OCI-LY3 (cell line): ENCODE measurements at regions not wholly inside any gene's neighbourhood (a gene's known extent, or its start where the extent isn't known, plus 50 kb on each side); places are given as distances from the start of the nearest gene placed in this dataset.
A peak's percentile ranks its signal among the peaks of the same experiment; 100 is the strongest.

Source experiments
- H2AFZ ChIP-seq: fragments of 200-600, 300-600 bp; shearing (Covaris generic); 2 replicates; pipeline ENCODE4 v1.6.0; 2014; ENCODE audit warnings: antibody characterized with exemption, low read depth, low read length
- H3K27ac ChIP-seq: fragments of 200-600, 300-600 bp; sonication (generic); 2 replicates; pipeline ENCODE4 v1.5.1; 2014; ENCODE audit warnings: mild to moderate bottlenecking, low read length, moderate library complexity, mixed read lengths
- H3K27me3 ChIP-seq: fragments of 200-600, 300-600 bp; sonication (generic); 2 replicates; pipeline ENCODE4 v1.6.1; 2014; ENCODE audit warnings: low read depth, low read length, mixed read lengths
- H3K36me3 ChIP-seq: fragments of 200-600, 300-600 bp; sonication (generic); replicated peaks from 2 replicates; pipeline ENCODE3; 2014; ENCODE audit warnings: low read depth, low read length, mixed read lengths
- H3K4me1 ChIP-seq: fragments of 300-600, 200-600 bp; sonication (generic); 2 replicates; pipeline ENCODE4 v1.6.1; 2014; ENCODE audit warnings: low read length, mixed read lengths
- H3K4me2 ChIP-seq: fragments of 200-600, 300-600 bp; sonication (generic); 2 replicates; pipeline ENCODE4 v1.6.1; 2014; ENCODE audit warnings: low read length, mixed read lengths
- H3K4me3 ChIP-seq: fragments of 300-600, 200-600 bp; sonication (generic); 2 replicates; pipeline ENCODE4 v1.5.1; 2014; ENCODE audit warnings: antibody characterized with exemption, mild to moderate bottlenecking, low read length, moderate library complexity
- H3K79me2 ChIP-seq: fragments of 300-600, 200-600 bp; shearing (Covaris generic); 2 replicates; pipeline ENCODE4 v1.6.1; 2014; ENCODE audit warnings: mild to moderate bottlenecking, low read length, mixed read lengths
- H3K9ac ChIP-seq: fragments of 300-600, 200-600 bp; shearing (Covaris generic); 2 replicates; pipeline ENCODE4 v1.6.0; 2014; ENCODE audit warnings: mild to moderate bottlenecking, low read length, moderate library complexity
- H3K9me3 ChIP-seq: fragments of 200-600, 300-600 bp; shearing (Covaris generic); 2 replicates; pipeline ENCODE4 v1.6.1; 2014; ENCODE audit warnings: low read length, mixed read lengths; ENCODE audit not compliant: insufficient read depth
- H4K20me1 ChIP-seq: fragments of 200-600, 300-600 bp; sonication (generic); 2 replicates; pipeline ENCODE4 v1.6.1; 2016; ENCODE audit warnings: low read length, mixed read lengths; ENCODE audit not compliant: insufficient read depth
- EZH2phosphoT487 ChIP-seq: fragments of 200-600 bp; shearing (Covaris generic); IDR thresholded peaks from 2 replicates; pipeline ENCODE4 v1.6.1; 2018; ENCODE audit warnings: antibody characterized with exemption, mixed run types, low read depth
- TF ChIP-seq, protein P1 (sequence below): fragments of 200-600, 300-600 bp; sonication (generic); IDR thresholded peaks from 2 replicates; pipeline ENCODE4 v1.5.1; 2014; ENCODE audit warnings: antibody characterized with exemption, low read length, low read depth

DNA sequence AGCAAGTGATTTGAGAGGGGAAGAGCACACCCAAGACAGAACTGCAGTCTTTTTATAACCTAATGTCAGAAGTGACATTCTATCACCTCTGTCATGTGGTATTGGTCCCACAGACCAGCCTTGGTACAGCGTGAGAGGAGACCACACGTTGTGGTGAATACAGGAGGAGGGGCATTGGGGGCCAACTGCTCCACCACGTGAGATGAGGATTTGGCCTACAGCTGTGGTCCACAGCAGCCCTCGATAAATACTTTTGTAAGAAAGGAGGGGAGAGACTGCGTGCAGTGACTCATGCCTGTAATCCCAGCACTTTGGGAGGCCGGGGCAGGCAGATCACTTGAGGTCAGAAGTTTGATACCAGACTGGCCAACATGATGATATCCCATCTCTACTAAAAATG is 243.1 kb downstream of the FGFR2 start:
- H3K9me3 ChIP-seq = 0 out of 2 replicates have a peak, but pooled peaks cover 4% of the 10 kb centered on the region
- no peak overlapping the region for H3K4me3 ChIP-seq
- H3K36me3 ChIP-seq = no peaks in the 10 kb centered on the region
- no peak for TF ChIP-seq EZH2phosphoT487
- TF ChIP-seq, protein P1, sequence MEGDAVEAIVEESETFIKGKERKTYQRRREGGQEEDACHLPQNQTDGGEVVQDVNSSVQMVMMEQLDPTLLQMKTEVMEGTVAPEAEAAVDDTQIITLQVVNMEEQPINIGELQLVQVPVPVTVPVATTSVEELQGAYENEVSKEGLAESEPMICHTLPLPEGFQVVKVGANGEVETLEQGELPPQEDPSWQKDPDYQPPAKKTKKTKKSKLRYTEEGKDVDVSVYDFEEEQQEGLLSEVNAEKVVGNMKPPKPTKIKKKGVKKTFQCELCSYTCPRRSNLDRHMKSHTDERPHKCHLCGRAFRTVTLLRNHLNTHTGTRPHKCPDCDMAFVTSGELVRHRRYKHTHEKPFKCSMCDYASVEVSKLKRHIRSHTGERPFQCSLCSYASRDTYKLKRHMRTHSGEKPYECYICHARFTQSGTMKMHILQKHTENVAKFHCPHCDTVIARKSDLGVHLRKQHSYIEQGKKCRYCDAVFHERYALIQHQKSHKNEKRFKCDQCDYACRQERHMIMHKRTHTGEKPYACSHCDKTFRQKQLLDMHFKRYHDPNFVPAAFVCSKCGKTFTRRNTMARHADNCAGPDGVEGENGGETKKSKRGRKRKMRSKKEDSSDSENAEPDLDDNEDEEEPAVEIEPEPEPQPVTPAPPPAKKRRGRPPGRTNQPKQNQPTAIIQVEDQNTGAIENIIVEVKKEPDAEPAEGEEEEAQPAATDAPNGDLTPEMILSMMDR = no peak
- H4K20me1 ChIP-seq = no peaks in the 10 kb centered on the region
- peaks cover 24% of the 10 kb centered on the region for H3K4me1 ChIP-seq
- no peak overlapping the region for H3K27ac ChIP-seq
- no peaks in the 10 kb centered on the region for H3K27me3 ChIP-seq
- H3K79me2 ChIP-seq = no peaks in the 10 kb centered on the region
- no peak overlapping the region for H3K4me2 ChIP-seq
- H2AFZ ChIP-seq = no peak overlapping the region
- H3K9ac ChIP-seq = no peak overlapping the region

DNA sequence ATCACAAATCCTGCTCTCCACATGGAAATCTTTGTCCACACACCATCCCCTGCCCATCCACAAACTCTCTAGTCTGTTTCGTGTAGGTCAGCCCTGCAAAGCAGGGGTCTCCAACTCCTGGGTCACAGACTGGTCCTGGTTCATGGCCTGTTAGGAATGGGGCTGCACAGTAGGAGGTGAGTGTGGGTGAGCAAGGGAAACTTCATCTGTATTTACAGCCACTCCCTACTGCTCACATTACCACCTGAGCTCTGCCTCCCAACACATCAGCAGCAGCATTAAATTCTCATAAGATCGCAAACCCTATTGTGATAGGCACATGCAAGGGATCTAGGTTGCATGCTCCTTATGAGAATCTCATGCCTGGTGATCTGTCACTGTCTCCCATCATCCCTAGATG is 242.1 kb downstream of the FGFR2 start:
- H2AFZ ChIP-seq = no peak overlapping the region
- no peak overlapping the region for H3K27ac ChIP-seq
- peaks cover 32% of the 10 kb centered on the region for H3K4me1 ChIP-seq
- H3K9me3 ChIP-seq = 0 out of 2 replicates have a peak, but pooled peaks cover 3% of the 10 kb centered on the region
- H3K9ac ChIP-seq = no peak overlapping the region
- no peak overlapping the region for H3K4me2 ChIP-seq
- no peaks in the 10 kb centered on the region for H4K20me1 ChIP-seq
- no peak overlapping the region for H3K4me3 ChIP-seq
- H3K27me3 ChIP-seq = no peaks in the 10 kb centered on the region
- no peaks in the 10 kb centered on the region for H3K36me3 ChIP-seq
- H3K79me2 ChIP-seq = no peaks in the 10 kb centered on the region
- TF ChIP-seq, protein P1 = no peak
- TF ChIP-seq EZH2phosphoT487 = no peak

DNA sequence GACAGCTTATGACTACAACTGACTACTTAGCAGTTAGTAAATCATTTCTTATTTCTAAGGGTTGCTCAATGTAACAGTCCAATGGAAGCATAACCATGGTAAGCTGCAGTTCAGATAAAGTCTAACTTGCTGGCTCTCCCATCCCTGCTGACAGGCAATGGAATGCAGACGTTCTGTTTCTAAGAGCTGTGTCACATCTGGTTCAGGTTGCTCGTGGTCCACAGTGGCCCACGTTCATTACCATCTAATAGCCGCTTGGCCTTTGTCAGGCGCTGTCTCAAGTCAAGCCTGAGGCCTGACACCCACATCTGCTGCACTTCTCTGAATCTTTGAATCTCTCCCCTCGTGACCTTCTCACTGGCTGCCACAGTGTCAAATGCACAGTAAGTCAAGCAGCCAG is 240.8 kb downstream of the FGFR2 start:
- no peak overlapping the region for H3K4me3 ChIP-seq
- TF ChIP-seq, protein P1 = no peak
- no peak for TF ChIP-seq EZH2phosphoT487
- H3K9ac ChIP-seq = no peak overlapping the region
- no peaks in the 10 kb centered on the region for H4K20me1 ChIP-seq
- no peak overlapping the region for H2AFZ ChIP-seq
- no peaks in the 10 kb centered on the region for H3K79me2 ChIP-seq
- H3K27ac ChIP-seq = no peak overlapping the region
- H3K27me3 ChIP-seq = no peaks in the 10 kb centered on the region
- H3K9me3 ChIP-seq = no peaks in the 10 kb centered on the region
- H3K4me1 ChIP-seq = peaks cover 42% of the 10 kb centered on the region
- H3K4me2 ChIP-seq = no peak overlapping the region
- no peaks in the 10 kb centered on the region for H3K36me3 ChIP-seq

DNA sequence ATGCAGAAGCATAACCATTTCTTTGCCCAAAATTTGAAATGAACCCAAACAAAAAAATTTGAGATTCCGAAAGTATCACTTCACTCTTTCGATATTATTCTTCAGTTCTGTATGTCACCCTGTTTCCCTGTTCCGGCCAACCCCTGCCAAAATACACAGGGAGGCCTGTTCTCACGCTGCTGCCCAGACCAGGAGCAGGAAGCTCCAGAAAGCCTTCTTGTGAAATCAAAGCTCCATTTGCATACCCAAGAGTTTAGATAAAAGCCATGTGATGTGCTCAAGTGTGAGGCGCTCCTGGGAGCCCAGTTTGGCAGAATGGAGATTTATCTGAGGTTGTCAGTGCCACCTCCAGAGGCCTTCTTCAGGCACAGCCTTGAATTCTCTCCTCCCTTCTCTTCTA is 236.2 kb downstream of the FGFR2 start:
- H3K9me3 ChIP-seq = peaks cover 4% of the 10 kb centered on the region; the same call in 1 of the 2 replicates
- H3K4me3 ChIP-seq = no peak overlapping the region
- H4K20me1 ChIP-seq = no peaks in the 10 kb centered on the region
- peak overlapping the region; percentile 53; the same call in 1 of the 2 replicates for H3K9ac ChIP-seq
- no peaks in the 10 kb centered on the region for H3K79me2 ChIP-seq
- H3K4me2 ChIP-seq = peak overlapping the region; percentile 42
- H3K27me3 ChIP-seq = no peaks in the 10 kb centered on the region
- no peak for TF ChIP-seq EZH2phosphoT487
- TF ChIP-seq, protein P1 = no peak
- peak overlapping the region; percentile 95 for H3K27ac ChIP-seq
- H3K36me3 ChIP-seq = peaks cover 7% of the 10 kb centered on the region
- no peak overlapping the region for H2AFZ ChIP-seq
- peaks cover 68% of the 10 kb centered on the region for H3K4me1 ChIP-seq
